ENCODE measurements at regions not wholly inside any gene's neighbourhood (a gene's known extent, or its start where the extent isn't known, plus 50 kb on each side); places are given as distances from the start of the nearest gene placed in this dataset.

DNA sequence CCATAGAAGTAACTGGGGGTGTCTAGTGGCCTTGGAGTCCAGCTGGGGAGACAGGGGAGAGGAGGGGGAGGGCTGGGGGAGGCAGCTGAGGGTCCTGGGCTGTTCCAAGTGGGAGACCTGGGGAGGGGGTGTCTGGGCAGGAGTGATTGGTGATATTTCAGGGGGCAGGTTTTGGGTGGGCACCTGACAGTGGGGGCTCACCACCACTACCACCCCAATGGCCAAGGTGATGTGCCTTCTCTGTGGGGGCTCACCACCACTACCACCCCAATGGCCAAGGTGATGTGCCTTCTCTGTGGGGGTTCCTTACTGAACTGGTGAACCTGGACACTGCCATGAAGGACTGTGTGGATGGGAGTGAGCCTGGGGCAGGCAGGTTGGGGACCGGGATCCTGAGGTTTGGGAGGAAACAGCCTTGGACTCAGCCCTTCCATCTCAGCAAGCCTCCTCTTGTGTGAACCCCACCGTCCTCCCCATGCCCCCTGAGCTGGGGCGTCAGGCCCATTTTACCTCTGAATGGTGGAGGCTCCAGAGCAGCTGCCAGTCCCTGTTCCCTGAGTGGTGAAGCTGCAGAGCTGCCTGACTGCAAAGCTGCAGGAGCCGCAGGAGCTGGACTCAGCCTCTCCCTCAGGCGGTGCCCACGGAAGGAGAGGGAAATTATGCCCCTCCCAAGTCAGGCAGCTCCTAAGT, 50.6 kb upstream of the ZNF716 start:
- H3K27ac Mint-ChIP-seq: no peak overlapping the region
- no peak for ATAC-seq (ENCODE audit: low read depth in 2 of 2)
- no peaks in the 10 kb centered on the region for H3K27me3 Mint-ChIP-seq
- no peaks in the 10 kb centered on the region for H3K36me3 Mint-ChIP-seq
- no peaks in the 10 kb centered on the region for H3K4me1 Mint-ChIP-seq
- no peak for DNase-seq
- peaks cover 5 to 46% (median 29%) of the 10 kb centered on the region in 7 donors for H3K9me3 Mint-ChIP-seq
- no peak overlapping the region for H3K4me3 Mint-ChIP-seq

- Mint-ChIP-seq H3K4me3 (no peak overlapping the region), H3K27ac (no peak overlapping the region), H3K4me1 (no peaks in the 10 kb centered on the region), H3K27me3 (no peaks in the 10 kb centered on the region), H3K9me3 (peaks cover 0 to 41% (median 28%) of the 10 kb centered on the region in 7 donors), H3K36me3 (no peaks in the 10 kb centered on the region)
- DNase-seq (no peak), ATAC-seq (ENCODE audit: low read depth in 2 of 2) (no peak)
Measured at GRCh38 chr7:57399972-57400371, 50.0 kb upstream of the ZNF716 start.

Measured in naive B cell (primary cell).